GM18870 (cell line): ENCODE measurements at regions not wholly inside any gene's neighbourhood (a gene's known extent, or its start where the extent isn't known, plus 50 kb on each side); places are given as distances from the start of the nearest gene placed in this dataset.

Experiments used
- ATAC-seq: cut with Tn5 transposase; IDR thresholded peaks from one replicate; pipeline ENCODE4 v1.9.1; 2021; ENCODE audit warnings: moderate library complexity; ENCODE audit not compliant: unreplicated experiment

GRCh38 chr13:105579821-105580710, 955.4 kb downstream of the EFNB2 start:
- ATAC-seq: no peak

- no peak for ATAC-seq
These were observed 962.3 kb downstream of the EFNB2 start for GRCh38 chr13:105573136-105573535.

- no peak for ATAC-seq
These were observed 963.1 kb downstream of the EFNB2 start for GRCh38 chr13:105572401-105572800.

- ATAC-seq: no peak
These were observed 965.6 kb downstream of the EFNB2 start for GRCh38 chr13:105569816-105570215.

- no peak for ATAC-seq
These were observed 967.4 kb downstream of the EFNB2 start for GRCh38 chr13:105567951-105568525.

- no peak for ATAC-seq
These were observed 970.2 kb downstream of the EFNB2 start for GRCh38 chr13:105565136-105565727.

- no peak for ATAC-seq
These were observed 983.4 kb downstream of the EFNB2 start for GRCh38 chr13:105552078-105552477.

GRCh38 chr13:105547851-105548250, 987.6 kb downstream of the EFNB2 start:
- no peak for ATAC-seq

GRCh38 chr13:105545811-105546210, 989.7 kb downstream of the EFNB2 start:
- ATAC-seq: no peak

GRCh38 chr13:105543742-105544141, 991.7 kb downstream of the EFNB2 start:
- ATAC-seq: no peak

GRCh38 chr13:105541565-105541964, 993.9 kb downstream of the EFNB2 start:
- ATAC-seq: no peak

GRCh38 chr13:105538346-105538745, 997.1 kb downstream of the EFNB2 start:
- no peak for ATAC-seq

- no peak for ATAC-seq
These were observed 998.3 kb downstream of the EFNB2 start for GRCh38 chr13:105537113-105537512.

- no peak for ATAC-seq
These were observed 1005.0 kb downstream of the EFNB2 start for GRCh38 chr13:105530468-105530867.

GRCh38 chr13:105527127-105527526, 1008.3 kb downstream of the EFNB2 start:
- ATAC-seq: no peak

- no peak for ATAC-seq
These were observed 1015.7 kb downstream of the EFNB2 start for GRCh38 chr13:105519771-105520170.

- no peak for ATAC-seq
These were observed 1017.4 kb downstream of the EFNB2 start for GRCh38 chr13:105518086-105518485.

- no peak for ATAC-seq
These were observed 1021.1 kb downstream of the EFNB2 start for GRCh38 chr13:105514401-105514800.

- no peak for ATAC-seq
These were observed 1022.0 kb downstream of the EFNB2 start for GRCh38 chr13:105513448-105513847.

GRCh38 chr13:105509981-105510762, 1025.3 kb downstream of the EFNB2 start:
- no peak for ATAC-seq

GRCh38 chr13:105506463-105506862, 1029.0 kb downstream of the EFNB2 start:
- no peak for ATAC-seq
